ENCODE measurements at regions not wholly inside any gene's neighbourhood (a gene's known extent, or its start where the extent isn't known, plus 50 kb on each side); places are given as distances from the start of the nearest gene placed in this dataset.
A peak's percentile ranks its signal among the peaks of the same experiment; 100 is the strongest.
"Not testable (repeated sequence)": the region's sequence is repeated elsewhere in the genome, so short reads cannot be mapped to it uniquely, and the experiment has no call there.

- DNase-seq, result no peak
Measured at GRCh38 chr4:66225539-66225938, 555.2 kb upstream of the EPHA5 start.

- DNase-seq, result no peak
Measured at GRCh38 chr4:66223068-66223703, 552.9 kb upstream of the EPHA5 start.

DNA sequence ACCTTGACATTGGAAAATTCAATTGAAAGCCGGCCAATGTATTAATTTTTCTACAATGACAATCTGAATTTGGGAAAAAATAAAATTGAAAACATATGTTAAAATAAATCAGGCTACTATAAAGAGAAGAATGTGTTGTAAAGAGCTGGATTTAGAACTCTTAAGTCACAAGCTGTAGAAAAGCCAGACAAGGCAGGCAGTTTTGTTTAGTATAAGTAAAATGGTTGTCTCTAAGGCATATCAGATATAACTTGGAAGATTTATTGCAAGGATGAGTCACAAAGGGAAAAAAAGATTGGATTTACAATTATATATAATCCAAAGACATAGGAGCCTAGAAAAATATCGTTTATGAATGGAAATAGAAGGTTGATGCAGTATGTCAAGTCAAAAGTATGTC is 549.1 kb upstream of the EPHA5 start:
- no peak for DNase-seq

- DNase-seq, result no peak
Measured at GRCh38 chr4:66216252-66216651, 546.0 kb upstream of the EPHA5 start.

DNA sequence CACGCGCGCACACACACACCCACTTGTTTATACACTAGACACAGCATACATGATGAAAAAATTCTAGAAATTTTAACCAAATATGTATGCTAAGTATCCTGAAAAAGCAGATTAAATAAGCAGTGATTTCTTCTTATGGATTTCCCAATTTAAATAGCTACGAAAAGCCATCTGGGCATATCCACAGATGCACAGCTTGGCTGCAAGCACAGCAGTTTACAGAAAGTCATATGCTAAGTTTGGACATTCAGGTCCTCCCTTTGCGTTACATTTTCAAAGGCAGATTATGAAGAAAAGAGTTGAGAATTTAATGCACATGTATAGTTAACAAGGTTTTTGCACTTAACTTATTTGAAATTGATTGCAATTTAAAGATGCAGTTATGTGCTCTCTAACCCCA is 542.2 kb upstream of the EPHA5 start:
- DNase-seq, result no peak

GRCh38 chr4:66204534-66205247 is 534.4 kb upstream of the EPHA5 start:
- no peak for DNase-seq

DNA sequence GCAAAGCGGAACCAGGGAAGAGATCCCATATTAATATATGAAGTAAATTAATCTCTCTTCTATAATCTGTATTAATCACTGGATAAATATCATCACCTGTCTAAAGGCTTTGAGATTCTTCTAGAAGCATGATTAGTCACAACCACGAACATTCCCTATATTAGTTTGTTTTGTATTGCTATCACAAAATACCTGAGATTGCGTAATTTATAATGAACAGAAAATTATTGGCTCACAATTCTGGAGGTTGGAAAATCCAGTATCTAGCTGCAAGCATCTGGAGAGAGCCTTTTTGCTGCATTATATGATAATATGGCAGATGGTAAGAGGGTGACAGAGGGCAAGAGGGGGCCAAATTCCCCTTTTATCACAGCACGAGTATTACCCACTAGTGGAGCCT is 532.6 kb upstream of the EPHA5 start:
- no peak for DNase-seq

DNA sequence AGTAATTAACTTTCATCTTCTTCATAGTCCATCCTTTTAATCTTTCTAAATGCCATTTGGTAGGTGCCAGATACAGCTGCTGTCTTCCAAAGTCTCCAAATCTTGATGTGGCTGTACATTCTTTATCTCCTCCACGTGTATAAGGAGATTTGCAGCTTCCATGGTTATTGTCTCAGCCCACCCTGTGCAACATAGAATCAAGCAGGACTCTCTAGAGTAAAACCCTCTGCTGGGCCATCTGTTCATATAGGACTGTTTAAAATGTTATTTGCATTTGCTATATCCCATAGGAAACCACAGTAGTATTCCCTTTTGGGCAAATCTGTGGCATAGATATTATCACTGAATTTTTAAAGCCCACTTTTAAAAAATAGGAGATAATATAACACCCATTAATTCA is 527.2 kb upstream of the EPHA5 start:
- DNase-seq, result no peak

DNA sequence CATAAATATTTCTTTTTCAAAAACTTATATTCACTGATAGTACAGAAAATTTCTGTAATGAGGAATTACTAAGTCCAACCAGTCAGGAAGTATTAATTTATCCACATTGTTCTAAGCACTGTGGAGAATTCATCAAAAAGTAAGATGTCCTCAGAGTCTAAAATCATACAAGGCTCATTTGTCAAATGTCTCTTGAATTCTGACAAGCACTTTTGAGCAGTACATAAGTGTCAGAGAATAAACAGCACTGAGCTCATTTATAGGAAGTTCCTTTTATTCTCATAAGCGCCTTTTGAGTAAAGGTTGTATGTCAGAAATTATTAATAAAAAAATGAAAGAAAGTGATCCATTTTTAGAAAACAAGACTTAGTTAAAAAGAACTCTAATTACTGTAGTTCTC is 523.2 kb upstream of the EPHA5 start:
- no peak for DNase-seq

- peak; percentile 72 for DNase-seq
Measured at GRCh38 chr4:66187175-66187720, 517.0 kb upstream of the EPHA5 start.

DNA sequence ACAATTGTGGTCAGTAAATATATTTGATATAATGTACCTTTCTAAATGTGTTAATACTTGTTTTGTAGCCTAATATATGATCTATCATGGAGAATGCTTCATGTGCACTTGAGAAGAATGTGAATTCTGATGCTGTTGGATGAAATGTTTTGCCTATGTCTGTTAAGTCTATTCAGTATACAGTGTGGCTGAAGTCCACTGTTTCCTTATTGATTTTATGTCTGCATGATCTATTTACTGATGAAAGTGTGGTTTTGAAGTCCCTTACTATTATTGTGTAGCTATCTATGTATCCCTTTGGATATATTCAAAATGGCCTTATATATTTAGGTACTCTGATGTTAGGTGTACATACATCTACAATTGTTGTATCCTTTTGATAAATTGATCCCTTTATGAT is 515.8 kb upstream of the EPHA5 start:
- DNase-seq, result no peak

- no peak for DNase-seq
Measured at GRCh38 chr4:66182636-66183035, 512.3 kb upstream of the EPHA5 start.

DNA sequence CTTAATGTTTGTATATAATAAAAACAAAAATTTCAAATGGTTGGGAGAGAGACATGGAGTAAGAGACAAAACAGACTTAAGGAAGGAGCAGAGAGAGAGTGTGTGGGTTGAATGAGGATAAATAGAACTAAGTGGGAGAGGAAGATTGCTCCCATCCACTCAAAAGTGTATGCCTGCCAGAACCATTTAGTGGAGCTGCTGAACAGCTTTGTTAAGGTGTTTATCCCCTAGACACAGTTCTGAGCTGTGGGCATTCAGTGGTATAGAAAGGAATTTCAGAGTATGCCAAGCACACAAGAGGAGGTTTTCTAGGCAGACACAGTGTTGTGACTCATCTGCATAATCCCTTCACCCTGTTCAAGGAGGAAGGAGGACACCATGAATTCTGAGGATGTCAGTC is 508.6 kb upstream of the EPHA5 start:
- no peak for DNase-seq

- no peak for DNase-seq
Measured at GRCh38 chr4:66169341-66169740, 499.1 kb upstream of the EPHA5 start.

GRCh38 chr4:66164869-66165268 is 494.6 kb upstream of the EPHA5 start:
- no peak for DNase-seq

GRCh38 chr4:66160606-66161005 is 490.3 kb upstream of the EPHA5 start:
- DNase-seq, result no peak

DNA sequence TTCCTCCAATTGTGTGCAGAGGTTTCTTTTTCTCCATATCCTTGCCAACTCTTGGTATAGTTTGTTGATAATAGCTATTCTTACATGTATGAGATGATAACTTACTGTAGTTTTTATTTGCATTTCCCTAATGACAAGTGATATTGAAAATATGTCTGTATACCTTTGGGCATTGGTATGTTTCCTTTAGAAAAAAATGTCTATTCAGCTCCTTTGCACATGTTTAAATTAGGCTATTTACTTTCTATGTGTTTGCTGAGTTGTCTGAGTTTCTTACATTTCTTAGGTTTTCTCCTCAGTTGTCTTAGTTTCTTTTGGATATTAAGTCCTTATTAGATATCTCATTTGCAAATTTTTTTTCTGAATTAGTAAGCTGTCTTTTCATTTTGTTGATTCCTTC is 487.3 kb upstream of the EPHA5 start:
- no peak for DNase-seq

GRCh38 chr4:66130042-66130441 is 459.8 kb upstream of the EPHA5 start:
- no peak for DNase-seq

- DNase-seq, result no peak
Measured at GRCh38 chr4:66123831-66124413, 453.6 kb upstream of the EPHA5 start.

DNA sequence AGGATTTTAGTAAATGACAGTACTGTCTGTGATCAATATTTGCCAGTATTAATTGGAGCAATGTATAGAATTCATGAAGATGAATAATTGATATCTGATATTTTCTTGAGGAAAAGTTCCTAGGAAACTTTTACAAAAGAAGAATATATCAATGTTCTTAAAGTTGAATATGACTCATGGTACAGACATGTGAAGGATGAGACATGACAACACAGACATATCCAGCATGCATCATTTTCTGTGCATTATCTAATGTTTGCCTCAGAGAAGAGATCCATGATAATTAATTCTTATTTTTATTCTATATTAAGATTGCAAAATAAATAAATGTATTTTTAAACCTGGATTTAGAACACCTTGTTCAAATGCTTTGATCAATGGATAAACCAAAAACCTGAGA is 452.9 kb upstream of the EPHA5 start:
- no peak for DNase-seq

DNA sequence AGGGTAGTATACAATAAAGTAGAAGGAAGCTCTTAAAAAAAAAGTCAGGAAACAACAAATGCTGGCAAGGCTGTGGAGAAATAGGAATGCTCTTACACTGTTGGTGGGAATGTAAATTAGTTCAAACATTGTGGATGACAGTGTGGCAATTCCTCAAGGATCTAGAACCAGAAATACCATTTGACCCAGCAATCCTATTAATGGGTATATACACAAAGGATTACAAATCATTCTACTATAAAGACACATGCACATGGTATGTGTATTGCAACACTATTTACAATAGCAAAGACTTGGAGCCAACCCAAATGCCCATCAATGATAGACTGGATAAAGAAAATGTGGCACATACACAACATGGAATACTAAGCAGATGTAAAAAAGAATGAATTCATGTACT is 444.9 kb upstream of the EPHA5 start:
- not testable (repeated sequence) for DNase-seq

DNA sequence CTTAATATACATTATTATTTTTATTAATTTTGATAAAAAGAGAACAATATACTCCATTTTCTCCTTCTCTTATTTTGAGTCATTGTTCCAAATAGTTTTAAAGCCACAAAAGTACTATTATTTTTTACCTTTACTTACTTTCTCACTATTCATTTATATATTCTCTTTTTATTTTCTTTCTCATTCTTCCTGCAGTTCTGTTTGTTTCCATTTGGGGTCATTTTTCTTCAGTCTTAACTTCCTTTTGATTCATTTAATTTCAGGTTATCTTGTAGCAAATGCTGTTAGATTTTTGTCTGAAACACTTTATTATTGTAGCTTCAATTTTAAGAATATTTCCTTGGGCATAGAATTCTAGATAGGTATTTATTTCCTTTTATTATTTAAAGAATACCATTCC is 438.6 kb upstream of the EPHA5 start:
- no peak for DNase-seq

DNA sequence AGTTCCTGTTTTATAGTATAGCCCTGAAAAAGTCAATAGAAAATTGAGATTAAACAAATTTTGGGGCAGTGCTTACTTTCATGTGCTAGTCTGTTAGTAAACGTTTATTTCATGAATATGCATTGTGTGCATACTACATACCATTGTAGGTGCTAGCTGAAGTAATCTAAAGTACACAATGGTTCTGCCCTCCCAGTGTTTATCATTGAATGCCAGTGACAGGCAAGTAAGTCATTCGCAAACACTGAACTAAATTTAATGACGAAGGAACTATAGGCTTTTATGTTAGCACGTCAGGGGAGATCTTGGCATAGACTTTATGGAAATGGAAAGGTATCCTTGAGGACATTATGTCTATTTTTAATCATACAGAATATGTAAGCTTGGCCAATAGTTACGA is 426.9 kb upstream of the EPHA5 start:
- DNase-seq, result no peak

- DNase-seq, result no peak
Measured at GRCh38 chr4:66095065-66095464, 424.8 kb upstream of the EPHA5 start.
